Spleen (tissue), 11 donors: ENCODE measurements at regions not wholly inside any gene's neighbourhood (a gene's known extent, or its start where the extent isn't known, plus 50 kb on each side); places are given as distances from the start of the nearest gene placed in this dataset.

Experiments
- DNase-seq: peaks from one replicate; pipeline ENCODE4 v3.0.0-alpha.2; 2020
- H3K27ac ChIP-seq, 8 donors: fragments of 200-600 bp; sonication (generic) in 7 of 8; 1 replicate in 4 of 8; 2 replicates in 4 of 8; pipeline versions ENCODE4 v1.5.0 to v1.8.0; 2016 to 2021; ENCODE audit warnings: inconsistent platforms in 4 of 8, mild to moderate bottlenecking in 4 of 8, moderate library complexity in 1 of 8
- H3K27me3 ChIP-seq, 7 donors: fragments of 200-600 bp; sonication (generic) in 6 of 7; replicated peaks in 1 of 7; 1 replicate in 4 of 7; 2 replicates in 3 of 7; pipeline versions ENCODE4 v1.5.0 to v1.8.0; 2016 to 2021; ENCODE audit warnings: inconsistent platforms in 3 of 7, mild to moderate bottlenecking in 1 of 7
- H3K36me3 ChIP-seq, 6 donors: fragments of 200-600 bp; sonication (generic) in 5 of 6; 1 replicate in 4 of 6; 2 replicates in 2 of 6; pipeline versions ENCODE4 v1.5.0 to v1.8.0; 2016 to 2021; ENCODE audit warnings: inconsistent platforms in 2 of 6
- H3K4me1 ChIP-seq, 6 donors: fragments of 200-600 bp; sonication (generic) in 5 of 6; 1 replicate in 3 of 6; 2 replicates in 3 of 6; pipeline versions ENCODE4 v1.5.0 to v1.8.0; 2016 to 2021; ENCODE audit warnings: inconsistent platforms in 3 of 6
- H3K4me3 ChIP-seq, 8 donors: fragments of 200-600 bp; sonication (generic) in 7 of 8; 1 replicate in 4 of 8; 2 replicates in 4 of 8; pipeline versions ENCODE4 v1.5.0 to v1.8.0; 2016 to 2021; ENCODE audit warnings: inconsistent platforms in 4 of 8, mild to moderate bottlenecking in 4 of 8, moderate library complexity in 2 of 8
- H3K9me3 ChIP-seq, 8 donors: fragments of 200-600 bp; sonication (generic) in 7 of 8; 1 replicate in 4 of 8; 2 replicates in 4 of 8; pipeline versions ENCODE4 v1.5.0 to v1.8.0; 2016 to 2021; ENCODE audit warnings: inconsistent platforms in 4 of 8
- POLR2A ChIP-seq, 3 donors: fragments of 450-650 bp; IDR thresholded peaks; one replicate each; pipeline ENCODE4 v1.5.1; 2017; ENCODE audit warnings: antibody characterized with exemption in 3 of 3, mild to moderate bottlenecking in 1 of 3
- POLR2AphosphoS5 ChIP-seq, 3 donors: sonication (generic); formaldehyde crosslinking; IDR thresholded peaks; one replicate each; pipeline ENCODE4 v1.5.1; 2017; ENCODE audit warnings: antibody characterized with exemption in 3 of 3
- WGBS, 5 donors: extraction: QIAGEN DNeasy Blood & Tissue Kit in 3 of 5; methylation state at CpG; one replicate each; pipeline versions ENCODE4 v1.1.5 to v1.1.7; 2013 to 2018; 5-methylcytosine and 5-hydroxymethylcytosine counted together
- intact Hi-C: fragments of 100-400 bp; cut with DNase I; formaldehyde crosslinking; loops from one replicate; pipeline ENCODE4 v1.15.0; 2023; ENCODE audit warnings: low total_unique reads
- TF ChIP-seq, protein P1 (sequence below), 11 experiments: fragments of 200-600 bp in 7 of 11; fragments of 450-650 bp in 4 of 11; sonication (generic) in 4 of 11; IDR thresholded peaks in 8 of 11; conservative IDR thresholded peaks in 3 of 11; 1 replicate in 7 of 11; 2 replicates in 4 of 11; pipeline versions ENCODE4 v1.4.0 to v1.8.0; 2016 to 2021; ENCODE audit warnings: antibody characterized with exemption in 11 of 11, inconsistent platforms in 4 of 11, mild to moderate bottlenecking in 1 of 11
- donor health status: healthy with polysubstance abuse.
- donor health status: DM: no; HTN: no; CAD: no; lungs with moderate emphysema.
- donor health status: DM: no; HTN: no; CAD: no.
- donor health status: Bipolar disorder and iron deficiency.
- donor health status: healthy.
- donor health status: DM: no; HTN: no; CAD: no.
- donor health status: DM: yes; HTN: yes; CAD: no.

DNA sequence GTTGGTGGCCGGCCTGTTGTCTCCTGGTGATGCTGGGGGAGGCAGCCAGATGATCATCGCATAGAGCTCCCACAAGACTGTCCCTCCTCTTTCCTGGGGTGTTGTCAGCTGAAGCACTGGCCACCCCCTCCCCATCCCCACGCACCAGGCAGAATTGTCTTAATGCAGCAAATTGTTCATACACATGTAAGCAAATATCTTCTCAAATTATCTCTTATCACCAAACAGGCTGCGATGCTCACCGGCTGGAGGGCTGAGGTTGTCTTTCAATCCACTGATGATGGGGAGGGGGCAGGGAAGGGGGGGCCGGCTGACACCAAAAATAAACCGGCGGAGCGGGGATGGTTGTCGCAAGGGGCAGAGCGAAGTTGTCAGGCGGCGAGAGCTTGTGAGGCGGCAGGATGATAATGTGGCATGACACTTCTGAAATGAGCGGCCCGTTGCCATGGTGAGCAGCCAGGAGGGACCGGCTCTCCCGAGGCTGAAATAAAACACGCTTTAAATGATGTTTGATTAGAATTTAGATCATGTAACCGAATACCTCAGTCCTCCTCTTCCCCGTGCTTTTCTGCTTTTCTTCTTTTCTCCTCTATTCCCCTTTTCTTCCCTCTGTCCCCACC lies 59.8 kb downstream of the MRM1 start:
- H3K4me3 ChIP-seq: no peak overlapping the region
- H3K36me3 ChIP-seq: no peaks in the 10 kb centered on the region
- 56 to 67% (median 63%) methylated on average over 21 of the region's 21 CpGs for WGBS, 5 donors
- peaks cover 0 to 57% (median 20%) of the 10 kb centered on the region in 7 donors for H3K27me3 ChIP-seq
- H3K9me3 ChIP-seq: no peaks in the 10 kb centered on the region
- intact Hi-C loops: no loop called here
- TF ChIP-seq POLR2AphosphoS5 (IDR thresholded peaks at IDR 0.05) (no peak), POLR2A (IDR thresholded peaks at IDR 0.05) (no peak)
- TF ChIP-seq, protein P1, sequence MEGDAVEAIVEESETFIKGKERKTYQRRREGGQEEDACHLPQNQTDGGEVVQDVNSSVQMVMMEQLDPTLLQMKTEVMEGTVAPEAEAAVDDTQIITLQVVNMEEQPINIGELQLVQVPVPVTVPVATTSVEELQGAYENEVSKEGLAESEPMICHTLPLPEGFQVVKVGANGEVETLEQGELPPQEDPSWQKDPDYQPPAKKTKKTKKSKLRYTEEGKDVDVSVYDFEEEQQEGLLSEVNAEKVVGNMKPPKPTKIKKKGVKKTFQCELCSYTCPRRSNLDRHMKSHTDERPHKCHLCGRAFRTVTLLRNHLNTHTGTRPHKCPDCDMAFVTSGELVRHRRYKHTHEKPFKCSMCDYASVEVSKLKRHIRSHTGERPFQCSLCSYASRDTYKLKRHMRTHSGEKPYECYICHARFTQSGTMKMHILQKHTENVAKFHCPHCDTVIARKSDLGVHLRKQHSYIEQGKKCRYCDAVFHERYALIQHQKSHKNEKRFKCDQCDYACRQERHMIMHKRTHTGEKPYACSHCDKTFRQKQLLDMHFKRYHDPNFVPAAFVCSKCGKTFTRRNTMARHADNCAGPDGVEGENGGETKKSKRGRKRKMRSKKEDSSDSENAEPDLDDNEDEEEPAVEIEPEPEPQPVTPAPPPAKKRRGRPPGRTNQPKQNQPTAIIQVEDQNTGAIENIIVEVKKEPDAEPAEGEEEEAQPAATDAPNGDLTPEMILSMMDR (IDR thresholded peaks at IDR 0.05 in 8 of 11, conservative IDR thresholded peaks at IDR 0.05 in 3 of 11): no peak
- DNase-seq: no peak
- H3K4me1 ChIP-seq: peaks cover 0 to 10% (median 9%) of the 10 kb centered on the region in 6 donors
- no peak overlapping the region for H3K27ac ChIP-seq

DNA sequence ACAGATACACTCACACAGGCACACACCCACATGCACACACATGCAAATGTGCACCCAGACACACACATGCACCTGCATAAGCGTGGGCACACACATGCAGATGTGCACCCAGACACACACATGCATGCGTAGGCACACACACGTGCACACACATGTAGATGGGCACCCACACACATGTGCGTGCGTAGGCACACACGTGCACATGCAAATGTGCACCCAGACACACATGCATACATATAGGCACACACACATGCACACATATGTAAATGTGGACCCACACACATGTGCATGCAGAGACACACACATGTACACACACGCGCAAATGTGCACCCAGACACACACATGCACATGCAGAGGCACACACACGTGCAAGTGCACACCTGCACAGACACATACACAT lies 60.3 kb downstream of the MRM1 start:
- Histone ChIP-seq H3K27me3 (peaks cover 0 to 52% (median 15%) of the 10 kb centered on the region in 7 donors), H3K4me3 (no peak overlapping the region), H3K27ac (no peak overlapping the region), H3K9me3 (no peaks in the 10 kb centered on the region), H3K4me1 (peaks cover 0 to 10% (median 9%) of the 10 kb centered on the region in 6 donors), H3K36me3 (no peaks in the 10 kb centered on the region)
- intact Hi-C loops: no loop called here
- TF ChIP-seq POLR2AphosphoS5 (IDR thresholded peaks at IDR 0.05) (no peak), POLR2A (IDR thresholded peaks at IDR 0.05) (no peak)
- TF ChIP-seq, protein P1 (IDR thresholded peaks at IDR 0.05 in 8 of 11, conservative IDR thresholded peaks at IDR 0.05 in 3 of 11): no peak
- no peak for DNase-seq
- 83 to 91% (median 87%) methylated on average over 9 of the region's 9 CpGs for WGBS, 5 donors

DNA sequence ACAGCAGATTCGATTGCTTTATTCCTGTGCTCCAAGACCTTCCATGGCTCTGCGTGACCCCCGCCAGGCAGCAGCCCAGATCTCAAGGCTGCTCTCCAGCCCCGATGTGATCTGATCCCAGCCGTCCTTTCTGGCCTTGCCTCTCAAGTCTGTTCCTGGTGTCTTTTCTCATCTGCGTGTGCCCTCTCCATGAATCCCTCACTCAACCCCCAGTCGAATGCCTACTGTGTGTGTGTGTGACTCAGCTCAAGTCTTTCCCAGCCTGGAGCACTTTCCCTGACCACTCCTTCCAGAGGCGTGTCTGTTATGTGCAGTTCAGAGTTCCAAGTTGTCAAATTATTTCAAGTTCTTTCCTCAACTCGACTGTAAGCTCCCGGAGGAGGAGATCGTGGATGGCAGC lies 64.0 kb downstream of the MRM1 start:
- H3K27ac ChIP-seq: no peak overlapping the region
- no peak for TF ChIP-seq POLR2AphosphoS5 (IDR thresholded peaks at IDR 0.05)
- TF ChIP-seq, protein P1 (IDR thresholded peaks at IDR 0.05 in 8 of 11, conservative IDR thresholded peaks at IDR 0.05 in 3 of 11): no peak
- H3K36me3 ChIP-seq: no peaks in the 10 kb centered on the region
- 73 to 77% (median 75%) methylated on average over 11 of the region's 11 CpGs for WGBS, 5 donors
- H3K4me1 ChIP-seq: no peaks in the 10 kb centered on the region
- DNase-seq: no peak
- intact Hi-C loops: no loop called here
- no peak overlapping the region for H3K4me3 ChIP-seq
- H3K27me3 ChIP-seq: peaks cover 0 to 23% (median 0%) of the 10 kb centered on the region in 7 donors
- no peaks in the 10 kb centered on the region for H3K9me3 ChIP-seq

DNA sequence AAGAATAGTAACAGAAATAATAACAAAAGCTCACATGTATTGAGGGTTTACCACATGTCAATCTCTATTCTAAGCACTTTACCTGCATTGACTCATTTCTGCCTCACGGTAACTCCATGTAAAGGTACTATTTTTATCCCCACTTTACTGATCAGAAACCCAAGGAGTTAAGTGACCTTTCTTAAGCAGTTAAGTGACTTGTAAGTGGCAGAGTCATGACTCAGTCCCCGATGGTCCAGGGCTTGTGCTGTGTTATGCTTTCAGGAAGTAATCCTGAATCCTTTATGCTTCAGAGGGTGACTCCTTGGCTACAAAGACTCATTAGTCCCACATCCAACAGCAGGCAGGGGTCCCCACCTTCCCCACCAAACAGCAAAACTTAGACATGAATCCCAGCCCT lies 66.5 kb downstream of the MRM1 start:
- Histone ChIP-seq H3K27me3 (peaks cover 0 to 9% (median 0%) of the 10 kb centered on the region in 7 donors), H3K36me3 (no peaks in the 10 kb centered on the region), H3K9me3 (no peaks in the 10 kb centered on the region), H3K4me1 (no peaks in the 10 kb centered on the region), H3K27ac (no peak overlapping the region), H3K4me3 (no peak overlapping the region)
- WGBS, 5 donors: 52 to 77% (median 63%) methylated on average over 2 of the region's 2 CpGs
- intact Hi-C loops: no loop called here
- DNase-seq: no peak
- TF ChIP-seq POLR2AphosphoS5 (IDR thresholded peaks at IDR 0.05): no peak
- TF ChIP-seq, protein P1 (IDR thresholded peaks at IDR 0.05 in 8 of 11, conservative IDR thresholded peaks at IDR 0.05 in 3 of 11): no peak
- TF ChIP-seq POLR2A (IDR thresholded peaks at IDR 0.05): no peak
